ENCODE measurements at regions not wholly inside any gene's neighbourhood (a gene's known extent, or its start where the extent isn't known, plus 50 kb on each side); places are given as distances from the start of the nearest gene placed in this dataset.
"Not testable (repeated sequence)": the region's sequence is repeated elsewhere in the genome, so short reads cannot be mapped to it uniquely, and the experiment has no call there.

- no peak for DNase-seq
Measured at GRCh38 chr1:30100524-30100862, 622.9 kb downstream of the MATN1 start.

- DNase-seq: no peak
Measured at GRCh38 chr1:30099587-30100523, 623.5 kb downstream of the MATN1 start.

- not testable (repeated sequence) for DNase-seq
Measured at GRCh38 chr1:30097851-30098250, 625.5 kb downstream of the MATN1 start.

- no peak for DNase-seq
Measured at GRCh38 chr1:30095451-30096025, 627.8 kb downstream of the MATN1 start.

DNA sequence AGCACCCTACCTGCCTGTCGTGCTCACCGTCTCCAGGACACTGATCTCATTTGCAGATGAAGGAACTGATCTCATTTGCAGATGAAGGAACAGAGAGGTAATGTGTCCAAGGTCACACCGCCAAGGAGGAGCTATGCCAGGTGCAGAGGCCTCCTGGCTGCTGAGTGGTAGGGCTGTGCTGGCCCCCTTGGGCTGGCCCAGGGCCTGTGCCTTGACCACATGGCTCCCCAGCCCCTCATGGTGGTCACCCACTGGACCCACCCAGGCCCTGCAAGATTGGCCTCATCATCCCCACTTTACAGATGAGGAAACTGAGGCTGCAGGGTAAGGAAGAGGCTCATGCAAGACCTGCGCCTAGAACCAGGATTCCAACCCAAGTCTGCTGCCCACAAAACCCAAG lies 628.3 kb downstream of the MATN1 start:
- DNase-seq: no peak

DNA sequence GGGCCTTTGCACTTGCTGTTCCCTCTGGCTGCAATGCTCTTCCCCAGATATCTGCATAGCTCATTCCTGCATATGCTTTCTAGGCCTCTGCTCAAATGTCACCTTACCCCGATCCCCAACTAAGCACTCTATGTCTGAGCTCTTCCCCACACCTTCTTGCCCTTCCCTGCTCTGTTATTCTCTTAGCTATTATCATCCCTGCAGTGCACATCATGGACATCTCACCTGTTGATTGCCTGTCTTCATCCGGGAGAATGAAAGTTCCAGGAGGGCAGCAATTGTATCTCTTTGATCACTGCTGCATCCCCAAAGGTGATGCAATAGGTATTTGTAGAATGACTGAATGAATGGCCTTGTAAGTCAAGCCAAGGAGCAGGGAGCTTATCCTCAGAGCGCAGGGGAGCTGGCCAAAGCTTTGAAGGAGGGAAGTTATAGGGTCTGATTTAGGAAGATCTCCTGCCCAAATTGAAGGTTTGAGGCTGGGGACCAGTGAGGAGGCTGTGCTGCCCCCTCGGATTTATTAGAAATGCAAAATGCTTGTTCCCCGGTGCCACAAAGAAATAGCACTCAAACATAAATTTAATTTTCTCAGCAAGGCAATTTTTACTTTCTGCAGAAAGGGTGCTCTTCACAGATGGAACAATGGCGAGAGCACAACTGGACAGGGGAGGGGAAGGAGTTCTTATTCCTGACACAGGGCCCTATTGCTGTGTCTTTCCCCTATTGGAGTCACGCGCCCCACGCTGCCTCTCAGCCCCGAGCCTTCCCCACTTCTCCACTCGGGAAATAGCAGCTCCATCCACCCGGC lies 631.1 kb downstream of the MATN1 start:
- DNase-seq: no peak

GRCh38 chr1:30090162-30090820 lies 633.1 kb downstream of the MATN1 start:
- no peak for DNase-seq

- DNase-seq: no peak
Measured at GRCh38 chr1:30089024-30089430, 634.4 kb downstream of the MATN1 start.

- no peak for DNase-seq
Measured at GRCh38 chr1:30088594-30088993, 634.8 kb downstream of the MATN1 start.

DNA sequence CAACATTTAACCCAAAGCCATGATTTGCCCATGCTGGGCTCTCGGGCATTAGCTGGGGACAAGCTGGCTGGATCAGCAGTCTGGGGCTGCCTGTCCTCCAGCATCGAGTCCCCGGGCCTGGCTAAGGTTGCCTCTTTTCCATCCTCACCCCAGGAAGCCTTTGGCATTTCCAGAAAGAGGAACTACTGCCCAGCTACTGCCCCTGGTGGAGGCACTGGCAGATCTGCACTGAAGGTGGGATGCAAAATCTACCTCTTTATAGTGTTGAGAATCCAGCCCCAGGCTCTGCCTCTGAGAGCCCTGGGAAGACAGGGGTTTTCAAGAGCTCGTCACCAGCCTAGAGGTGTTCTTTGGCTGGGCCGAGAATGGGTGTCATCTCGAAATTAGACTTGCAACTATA lies 635.9 kb downstream of the MATN1 start:
- DNase-seq: peak in 2 of 3 donors; percentile 35 to 43

DNA sequence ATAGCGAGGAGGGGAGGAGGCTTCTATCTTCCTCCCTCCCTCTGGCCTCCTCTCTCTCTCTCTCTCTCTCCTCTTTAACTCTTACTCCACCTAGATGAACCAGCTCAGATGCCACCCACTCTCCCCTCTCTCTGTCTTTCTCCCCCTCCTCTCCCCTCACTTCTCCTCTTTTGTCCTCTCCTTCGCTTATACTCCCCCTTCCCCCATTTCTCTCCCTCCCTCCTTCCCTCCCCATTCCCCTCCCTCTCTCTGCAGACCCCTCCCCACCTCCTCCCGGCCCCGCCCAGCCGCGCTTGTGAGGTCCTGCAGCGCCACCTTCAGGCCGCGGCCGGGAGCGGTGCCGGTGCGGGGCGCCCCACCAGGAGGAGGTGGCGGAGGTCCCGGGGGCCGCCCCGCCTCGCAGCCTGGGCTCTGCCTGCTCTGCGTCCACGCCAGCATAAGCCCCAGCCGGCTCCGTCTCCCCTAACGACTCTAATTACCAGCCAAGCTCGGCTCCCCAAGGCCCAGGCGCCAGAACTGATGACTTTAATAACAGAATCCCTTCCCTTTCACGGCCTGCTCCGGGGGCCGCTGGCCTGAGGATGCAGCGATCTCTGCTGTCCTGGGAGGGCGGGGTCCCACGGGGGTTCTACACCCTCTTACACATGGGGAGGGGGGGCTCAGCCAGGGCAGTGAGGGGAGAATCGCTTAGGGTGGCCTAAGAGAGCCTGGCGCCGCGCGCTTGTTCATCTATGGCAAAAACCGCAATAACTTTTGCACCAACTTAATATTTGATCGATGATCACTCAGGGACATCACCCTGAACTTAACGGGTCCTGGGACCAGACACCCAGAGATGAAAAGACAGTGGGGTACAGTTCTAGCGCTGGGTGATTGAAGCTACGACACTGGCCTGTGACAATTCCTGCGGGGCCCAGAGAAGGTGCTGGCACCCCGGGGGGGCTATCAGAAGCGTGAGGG lies 637.3 kb downstream of the MATN1 start:
- peak; percentile 31 to 69 (median 47) for DNase-seq

DNA sequence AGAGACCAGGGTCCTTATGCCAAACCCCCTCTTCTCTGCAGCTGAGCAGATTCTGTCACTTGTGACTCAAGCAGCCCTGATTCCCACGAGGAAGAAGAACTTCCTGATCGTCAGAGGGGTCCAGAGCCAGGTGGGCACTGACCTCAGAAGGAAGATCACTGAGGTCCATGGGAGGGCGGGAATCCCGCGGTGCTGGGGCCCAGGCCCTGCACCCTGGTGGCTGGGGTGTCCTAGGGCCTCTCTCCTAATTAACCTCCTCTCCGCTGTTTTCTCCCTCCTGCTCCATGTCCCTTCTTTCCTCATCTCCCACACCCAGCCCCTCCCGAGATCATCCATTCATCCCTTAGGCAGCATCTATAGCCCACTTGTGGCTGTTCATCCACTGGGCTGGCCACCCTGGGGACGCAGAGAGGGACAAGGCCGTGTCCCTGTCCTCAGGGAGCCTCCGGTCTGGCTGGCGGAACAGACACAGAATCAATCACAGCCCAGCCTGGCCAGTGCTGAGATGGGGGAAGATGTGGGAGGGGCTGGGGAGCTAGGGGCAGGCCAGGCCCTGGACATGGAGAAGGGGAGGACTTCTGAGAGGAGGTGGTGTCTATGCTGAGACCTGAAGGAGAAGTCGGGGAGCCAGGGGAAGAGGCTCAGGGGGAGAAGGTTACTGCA lies 638.3 kb downstream of the MATN1 start:
- no peak for DNase-seq

GRCh38 chr1:30083800-30084464 lies 639.5 kb downstream of the MATN1 start:
- DNase-seq: no peak

- DNase-seq: no peak
Measured at GRCh38 chr1:30081379-30082102, 641.8 kb downstream of the MATN1 start.

DNA sequence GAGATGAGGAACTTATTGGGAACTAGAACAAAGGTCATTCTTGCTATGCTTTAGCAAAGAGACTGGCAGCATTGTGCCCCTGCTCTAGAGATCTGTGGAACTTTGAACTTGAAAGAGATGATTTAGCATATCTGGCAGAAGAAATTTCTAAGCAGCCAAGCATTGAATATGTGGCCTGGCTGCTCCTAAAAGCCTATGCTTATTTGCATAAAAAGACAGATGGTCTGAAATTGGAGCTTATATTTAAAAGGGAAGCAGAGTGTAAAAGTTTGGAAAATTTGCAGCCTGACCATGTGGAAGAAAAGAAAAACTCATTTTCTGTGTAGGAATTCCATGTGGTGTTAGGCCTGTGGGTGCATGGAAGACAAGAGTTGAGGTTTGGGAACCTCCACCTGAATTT lies 647.5 kb downstream of the MATN1 start:
- DNase-seq: not testable (repeated sequence)

- no peak for DNase-seq
Measured at GRCh38 chr1:30068787-30069472, 654.5 kb downstream of the MATN1 start.

DNA sequence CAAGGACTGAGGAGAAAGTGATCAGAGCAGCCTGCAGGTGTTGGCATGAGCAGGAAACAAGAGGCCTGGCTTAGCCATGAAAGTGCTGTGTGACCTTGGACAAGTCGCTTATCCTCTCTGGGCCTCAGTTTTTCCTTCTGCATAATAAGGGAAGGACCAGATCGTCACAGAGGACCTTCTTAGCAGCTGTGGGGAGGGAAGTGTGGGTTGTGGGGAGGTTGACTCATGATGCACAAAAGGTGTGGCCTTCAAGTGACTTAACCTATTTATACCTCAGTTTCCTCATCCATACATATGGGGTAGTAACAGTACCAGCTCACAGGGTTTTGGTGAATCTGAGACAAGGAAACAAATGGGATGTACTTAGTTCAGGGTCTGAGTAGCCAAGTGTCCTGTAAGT lies 658.8 kb downstream of the MATN1 start:
- no peak for DNase-seq

- no peak for DNase-seq
Measured at GRCh38 chr1:30063621-30064280, 659.6 kb downstream of the MATN1 start.
